Natural killer cell (primary cell): ENCODE measurements at regions not wholly inside any gene's neighbourhood (a gene's known extent, or its start where the extent isn't known, plus 50 kb on each side); places are given as distances from the start of the nearest gene placed in this dataset.
A peak's percentile ranks its signal among the peaks of the same experiment; 100 is the strongest.

ENCODE experiments used
- ATAC-seq, 3 donors: fragments of 150-1000 bp in 2 of 3; fragments of 200-7000 bp in 1 of 3; cut with Tn5 transposase; 1 replicate in 1 of 3; 2 replicates in 2 of 3; pipeline ENCODE4 v1.10.0; 2021; ENCODE audit warnings: mild to moderate bottlenecking in 2 of 3, moderate library complexity in 2 of 3
- DNase-seq, 2 donors: peaks; one replicate each; pipeline versions ENCODE4 v3.0.0 to v3.0.0-alpha.2; 2013 to 2021; ENCODE audit warnings: mixed read lengths in 1 of 2
- H3K27ac ChIP-seq: one replicate; pipeline ENCODE4 v1.5.1; 2013; ENCODE audit warnings: mild to moderate bottlenecking, low read length
- H3K27me3 ChIP-seq: one replicate; pipeline ENCODE4 v1.6.1; 2013; ENCODE audit warnings: low read length; ENCODE audit not compliant: control insufficient read depth, insufficient read depth
- H3K36me3 ChIP-seq: one replicate; pipeline ENCODE4 v1.6.1; 2013; ENCODE audit warnings: low read length; ENCODE audit not compliant: control insufficient read depth, insufficient read depth
- H3K4me1 ChIP-seq: one replicate; pipeline ENCODE4 v1.6.1; 2013; ENCODE audit warnings: low read length; ENCODE audit not compliant: control insufficient read depth, insufficient read depth
- H3K4me3 ChIP-seq: one replicate; pipeline ENCODE4 v1.5.1; 2013; ENCODE audit warnings: low read length
- H3K9me3 ChIP-seq: one replicate; pipeline ENCODE4 v1.6.1; 2013; ENCODE audit warnings: low read length; ENCODE audit not compliant: control insufficient read depth, insufficient read depth
- H3K27ac Mint-ChIP-seq, 2 donors: one replicate each; pipeline ENCODE4 v1.8.0; 2022; ENCODE audit warnings: mild to moderate bottlenecking in 2 of 2, mixed read lengths in 2 of 2, moderate library complexity in 1 of 2
- H3K27me3 Mint-ChIP-seq, 2 donors: one replicate each; pipeline ENCODE4 v1.8.0; 2022; ENCODE audit warnings: low read depth in 2 of 2, mixed read lengths in 2 of 2
- H3K36me3 Mint-ChIP-seq: one replicate; pipeline ENCODE4 v1.8.0; 2022; ENCODE audit warnings: mixed read lengths
- H3K4me1 Mint-ChIP-seq, 2 donors: one replicate each; pipeline ENCODE4 v1.8.0; 2022; ENCODE audit warnings: mixed read lengths in 2 of 2
- H3K4me3 Mint-ChIP-seq: one replicate; pipeline ENCODE4 v1.8.0; 2022; ENCODE audit warnings: mild to moderate bottlenecking, moderate library complexity, mixed read lengths
- H3K9me3 Mint-ChIP-seq, 2 donors: one replicate each; pipeline ENCODE4 v1.8.0; 2022; ENCODE audit warnings: mixed read lengths in 2 of 2
- WGBS: methylation state at CpG from one replicate; pipeline ENCODE4 v1.1.7; 2013; ENCODE audit warnings: missing lambda C conversion rate; ENCODE audit not compliant: insufficient coverage; 5-methylcytosine and 5-hydroxymethylcytosine counted together
- intact Hi-C: fragments of 100-400 bp; cut with micrococcal nuclease; formaldehyde crosslinking; loops from one replicate; pipeline ENCODE4 v1.14.2; 2022
- TF ChIP-seq, protein P1 (sequence below): fragments of 200-600 bp; IDR thresholded peaks from one replicate; pipeline ENCODE4 v1.8.0; 2022; ENCODE audit warnings: antibody characterized with exemption

DNA sequence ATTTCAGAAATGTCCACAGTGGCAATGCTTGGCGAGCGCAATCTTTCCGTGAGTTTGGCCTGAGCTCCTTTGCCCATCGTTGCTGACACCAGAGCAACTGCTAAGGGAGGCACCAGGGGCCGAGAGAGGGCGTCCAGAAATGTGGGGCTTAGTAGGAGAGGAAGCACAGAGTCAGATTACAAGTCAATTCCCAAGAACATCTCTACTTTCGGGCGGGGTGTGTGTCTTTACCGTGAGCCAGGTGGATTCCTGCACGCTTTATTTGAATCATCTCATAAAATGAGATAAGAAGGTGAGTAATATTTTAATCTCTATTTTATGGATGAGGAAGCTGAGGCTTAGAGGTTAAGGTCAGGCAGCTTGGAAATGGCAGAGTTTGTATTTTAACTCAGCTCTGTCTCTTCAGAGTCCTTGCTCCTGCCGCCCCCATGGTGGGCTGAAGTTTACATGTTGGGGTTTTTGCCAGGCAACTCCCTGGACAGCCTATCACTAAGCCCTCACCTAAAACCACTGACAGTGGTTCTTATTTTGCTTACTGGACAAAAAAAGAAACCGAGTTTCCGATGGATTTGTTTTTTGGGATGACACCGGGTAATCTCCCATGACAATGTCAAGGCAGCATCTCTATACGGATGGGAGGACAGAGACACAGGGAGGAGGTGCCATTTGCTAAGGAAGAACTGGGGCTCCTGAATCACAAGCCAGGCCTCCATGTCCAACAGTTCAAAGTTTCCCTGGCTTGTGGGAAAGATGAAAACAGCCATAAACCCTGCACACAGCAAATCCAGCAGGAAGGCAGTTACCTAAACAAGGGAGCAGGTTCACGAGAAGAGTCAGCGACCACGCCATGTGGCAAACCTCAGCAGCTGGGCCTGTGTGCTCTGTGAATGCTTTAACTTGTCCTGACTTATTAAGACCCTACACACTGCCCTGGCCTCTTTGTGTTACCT lies 112.6 kb upstream of the SLC24A3 start:
- TF ChIP-seq, protein P1, sequence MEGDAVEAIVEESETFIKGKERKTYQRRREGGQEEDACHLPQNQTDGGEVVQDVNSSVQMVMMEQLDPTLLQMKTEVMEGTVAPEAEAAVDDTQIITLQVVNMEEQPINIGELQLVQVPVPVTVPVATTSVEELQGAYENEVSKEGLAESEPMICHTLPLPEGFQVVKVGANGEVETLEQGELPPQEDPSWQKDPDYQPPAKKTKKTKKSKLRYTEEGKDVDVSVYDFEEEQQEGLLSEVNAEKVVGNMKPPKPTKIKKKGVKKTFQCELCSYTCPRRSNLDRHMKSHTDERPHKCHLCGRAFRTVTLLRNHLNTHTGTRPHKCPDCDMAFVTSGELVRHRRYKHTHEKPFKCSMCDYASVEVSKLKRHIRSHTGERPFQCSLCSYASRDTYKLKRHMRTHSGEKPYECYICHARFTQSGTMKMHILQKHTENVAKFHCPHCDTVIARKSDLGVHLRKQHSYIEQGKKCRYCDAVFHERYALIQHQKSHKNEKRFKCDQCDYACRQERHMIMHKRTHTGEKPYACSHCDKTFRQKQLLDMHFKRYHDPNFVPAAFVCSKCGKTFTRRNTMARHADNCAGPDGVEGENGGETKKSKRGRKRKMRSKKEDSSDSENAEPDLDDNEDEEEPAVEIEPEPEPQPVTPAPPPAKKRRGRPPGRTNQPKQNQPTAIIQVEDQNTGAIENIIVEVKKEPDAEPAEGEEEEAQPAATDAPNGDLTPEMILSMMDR = no peak
- Histone ChIP-seq H3K4me3 (no peak overlapping the region), H3K36me3 (no peaks in the 10 kb centered on the region), H3K27ac (no peak overlapping the region), H3K9me3 (no peaks in the 10 kb centered on the region), H3K4me1 (peaks cover 5% of the 10 kb centered on the region), H3K27me3 (no peaks in the 10 kb centered on the region)
- DNase-seq = no peak
- Mint-ChIP-seq H3K27me3 (no peaks in the 10 kb centered on the region), H3K9me3 (no peaks in the 10 kb centered on the region), H3K36me3 (no peaks in the 10 kb centered on the region), H3K4me1 (peaks cover 16 to 39% of the 10 kb centered on the region in 2 donors), H3K4me3 (no peak overlapping the region), H3K27ac (peak overlapping the region; percentile 11 to 81)
- WGBS = 92% methylated on average over 18 of the region's 18 CpGs
- intact Hi-C loops = no loop called here
- ATAC-seq = no peak

DNA sequence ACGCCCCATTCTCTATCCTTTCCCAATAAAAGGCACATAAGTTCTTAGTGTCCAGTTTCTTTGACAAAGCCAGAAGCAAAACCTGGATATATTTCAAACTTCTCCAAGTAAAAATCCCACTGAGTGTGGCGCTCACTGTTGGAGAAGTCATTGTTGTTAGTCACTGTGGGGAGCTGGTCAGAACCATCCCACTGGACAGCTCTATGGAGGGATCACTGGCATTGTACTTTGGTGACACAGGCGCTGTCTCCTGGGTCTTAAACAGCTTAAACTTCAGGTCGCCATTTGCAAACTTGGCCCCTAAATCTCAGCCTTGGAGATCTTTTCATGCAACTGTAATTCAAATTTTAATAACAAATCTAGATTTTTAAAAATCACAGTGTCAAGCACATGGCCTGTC lies 111.5 kb upstream of the SLC24A3 start:
- ATAC-seq = no peak
- no peak overlapping the region for H3K27ac Mint-ChIP-seq
- TF ChIP-seq, protein P1 = no peak
- no peaks in the 10 kb centered on the region for H3K27me3 Mint-ChIP-seq
- Histone ChIP-seq H3K27ac (no peak overlapping the region), H3K4me3 (no peak overlapping the region), H3K4me1 (peaks cover 5% of the 10 kb centered on the region), H3K36me3 (no peaks in the 10 kb centered on the region), H3K9me3 (no peaks in the 10 kb centered on the region), H3K27me3 (no peaks in the 10 kb centered on the region)
- intact Hi-C loops = no loop called here
- no peak overlapping the region for H3K4me3 Mint-ChIP-seq
- H3K9me3 Mint-ChIP-seq = no peaks in the 10 kb centered on the region
- H3K36me3 Mint-ChIP-seq = no peaks in the 10 kb centered on the region
- peaks cover 16 to 37% of the 10 kb centered on the region in 2 donors for H3K4me1 Mint-ChIP-seq
- 89% methylated on average over 4 of the region's 4 CpGs for WGBS
- no peak for DNase-seq

DNA sequence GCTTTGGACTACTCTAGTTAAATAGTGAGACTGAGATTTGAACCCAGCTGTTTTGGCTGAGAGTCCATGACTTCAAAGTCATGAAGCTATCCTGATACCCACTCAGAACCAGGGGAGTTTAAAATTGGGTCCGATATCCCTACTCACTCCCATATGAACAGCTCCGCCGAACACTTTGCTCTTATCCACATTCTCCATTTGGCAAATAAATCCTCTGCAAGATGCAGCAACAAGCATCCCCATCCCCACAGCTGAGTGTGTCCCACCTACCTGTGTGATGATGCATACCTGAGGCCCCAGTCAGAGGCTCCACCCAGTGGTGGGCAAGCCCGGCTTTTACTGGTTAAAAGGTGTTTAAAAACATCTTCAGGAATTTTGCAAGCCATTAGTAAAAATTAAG lies 108.3 kb upstream of the SLC24A3 start:
- no peaks in the 10 kb centered on the region for H3K36me3 Mint-ChIP-seq
- no peaks in the 10 kb centered on the region for H3K27me3 Mint-ChIP-seq
- DNase-seq (no peak), ATAC-seq (no peak)
- Histone ChIP-seq H3K9me3 (no peaks in the 10 kb centered on the region), H3K36me3 (no peaks in the 10 kb centered on the region), H3K4me1 (no peaks in the 10 kb centered on the region), H3K27me3 (no peaks in the 10 kb centered on the region), H3K27ac (no peak overlapping the region), H3K4me3 (no peak overlapping the region)
- TF ChIP-seq, protein P1 = no peak
- no peak overlapping the region for H3K27ac Mint-ChIP-seq
- peaks cover 4 to 14% of the 10 kb centered on the region in 2 donors for H3K4me1 Mint-ChIP-seq
- H3K9me3 Mint-ChIP-seq = no peaks in the 10 kb centered on the region
- intact Hi-C loops = no loop called here
- WGBS = 95% methylated on average over 3 of the region's 4 CpGs
- H3K4me3 Mint-ChIP-seq = no peak overlapping the region

DNA sequence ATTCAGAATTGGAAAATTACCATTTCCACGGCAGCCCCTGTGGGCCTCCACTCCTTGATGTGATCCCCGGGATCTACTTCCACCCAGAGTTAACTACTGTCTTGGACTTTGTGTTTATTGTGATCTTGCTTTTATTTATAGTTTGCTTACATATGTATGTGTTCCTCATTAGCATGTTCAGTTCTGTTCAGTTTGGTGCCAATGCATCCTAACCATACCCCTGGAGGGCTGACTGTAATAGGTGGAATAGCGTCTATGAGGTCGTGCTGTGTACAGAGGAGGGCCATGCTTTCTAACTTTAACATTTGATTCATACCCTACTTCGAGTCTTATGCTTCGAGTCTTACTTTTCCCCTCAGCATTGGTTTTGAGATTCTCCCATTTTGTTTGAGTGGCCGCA lies 104.3 kb upstream of the SLC24A3 start:
- Histone ChIP-seq H3K4me1 (no peaks in the 10 kb centered on the region), H3K27ac (no peak overlapping the region), H3K36me3 (no peaks in the 10 kb centered on the region), H3K27me3 (no peaks in the 10 kb centered on the region), H3K9me3 (no peaks in the 10 kb centered on the region), H3K4me3 (no peak overlapping the region)
- peaks cover 2 to 15% of the 10 kb centered on the region in 2 donors for H3K4me1 Mint-ChIP-seq
- no peaks in the 10 kb centered on the region for H3K36me3 Mint-ChIP-seq
- no peaks in the 10 kb centered on the region for H3K9me3 Mint-ChIP-seq
- WGBS = 89% methylated on average over 3 of the region's 7 CpGs
- intact Hi-C loops = no loop called here
- no peak for DNase-seq
- no peak for ATAC-seq
- TF ChIP-seq, protein P1 = no peak
- H3K27me3 Mint-ChIP-seq = no peaks in the 10 kb centered on the region
- H3K4me3 Mint-ChIP-seq = no peak overlapping the region
- no peak overlapping the region for H3K27ac Mint-ChIP-seq
